Neuronal stem cell (in vitro differentiated cells): ENCODE measurements at regions not wholly inside any gene's neighbourhood (a gene's known extent, or its start where the extent isn't known, plus 50 kb on each side); places are given as distances from the start of the nearest gene placed in this dataset.

Experiments
- DNase-seq: peaks from one replicate; pipeline ENCODE4 v3.0.0-alpha.2; 2013; ENCODE audit warnings: low spot score
- H2AFZ ChIP-seq: one replicate; pipeline ENCODE4 v1.6.1; 2013; ENCODE audit warnings: mild to moderate bottlenecking, low read length, inconsistent platforms
- H2AK5ac ChIP-seq: 2 replicates; pipeline ENCODE4 v1.6.1; 2013; ENCODE audit warnings: low read depth, mild to moderate bottlenecking, inconsistent platforms, low read length, moderate library complexity, mixed read lengths
- H2BK120ac ChIP-seq: 2 replicates; pipeline ENCODE4 v1.6.1; 2013; ENCODE audit warnings: low read depth, mild to moderate bottlenecking, inconsistent platforms, low read length, moderate library complexity, mixed read lengths
- H2BK12ac ChIP-seq: one replicate; pipeline ENCODE4 v1.6.1; 2013; ENCODE audit warnings: low read length, inconsistent platforms
- H2BK15ac ChIP-seq: 2 replicates; pipeline ENCODE4 v1.6.1; 2013; ENCODE audit warnings: mild to moderate bottlenecking, low read length, inconsistent platforms, mixed read lengths
- H2BK5ac ChIP-seq: one replicate; pipeline ENCODE4 v1.6.1; 2013; ENCODE audit warnings: inconsistent platforms, mild to moderate bottlenecking, low read length, moderate library complexity
- H3K14ac ChIP-seq: one replicate; pipeline ENCODE4 v1.6.1; 2013; ENCODE audit warnings: low read length, inconsistent platforms
- H3K18ac ChIP-seq: 2 replicates; pipeline ENCODE4 v1.6.1; 2013; ENCODE audit warnings: low read length, inconsistent platforms
- H3K23ac ChIP-seq: 2 replicates; pipeline ENCODE4 v1.6.1; 2013; ENCODE audit warnings: low read depth, mild to moderate bottlenecking, mixed read lengths, low read length, inconsistent platforms; ENCODE audit not compliant: poor library complexity
- H3K27ac ChIP-seq: replicated peaks from 3 replicates; pipeline ENCODE4 v1.5.1; 2013; ENCODE audit warnings: low read length, inconsistent platforms
- H3K27me3 ChIP-seq, 3 experiments: 2 replicates each; pipeline ENCODE4 v1.6.1; 2013; ENCODE audit warnings: low read length in 3 of 3, mild to moderate bottlenecking in 2 of 3, inconsistent platforms in 1 of 3, low read depth in 1 of 3, mixed read lengths in 1 of 3, moderate library complexity in 1 of 3; ENCODE audit not compliant: control insufficient read depth in 3 of 3, insufficient read depth in 3 of 3
- H3K36me3 ChIP-seq, 2 donors: replicated peaks in 1 of 2; 2 replicates each; pipeline ENCODE4 v1.6.1; 2013; ENCODE audit warnings: low read length in 2 of 2; ENCODE audit not compliant: control insufficient read depth in 2 of 2, insufficient read depth in 2 of 2
- H3K4ac ChIP-seq: 2 replicates; pipeline ENCODE4 v1.6.1; 2013; ENCODE audit warnings: inconsistent platforms, mild to moderate bottlenecking, low read length, moderate library complexity
- H3K4me1 ChIP-seq, 2 donors: 1 replicate in 1 of 2; 2 replicates in 1 of 2; pipeline ENCODE4 v1.6.1; 2013; ENCODE audit warnings: low read length in 2 of 2, low read depth in 1 of 2; ENCODE audit not compliant: control insufficient read depth in 2 of 2, insufficient read depth in 1 of 2
- H3K4me2 ChIP-seq: one replicate; pipeline ENCODE4 v1.6.1; 2013; ENCODE audit warnings: mild to moderate bottlenecking, low read length, inconsistent platforms; ENCODE audit not compliant: insufficient read depth, poor library complexity, severe bottlenecking
- H3K4me3 ChIP-seq, 2 donors: 2 replicates each; pipeline ENCODE4 v1.5.1; 2013; ENCODE audit warnings: low read length in 2 of 2, mild to moderate bottlenecking in 2 of 2, inconsistent platforms in 1 of 2, moderate library complexity in 1 of 2
- H3K79me1 ChIP-seq: one replicate; pipeline ENCODE4 v1.6.1; 2013; ENCODE audit warnings: low read depth, mild to moderate bottlenecking, inconsistent platforms, low read length, moderate library complexity
- H3K9ac ChIP-seq: one replicate; pipeline ENCODE4 v1.6.1; 2013; ENCODE audit warnings: mild to moderate bottlenecking, low read depth, low read length, inconsistent platforms; ENCODE audit not compliant: poor library complexity
- H3K9me3 ChIP-seq, 2 donors: replicated peaks in 1 of 2; 2 replicates each; pipeline versions ENCODE3 to v1.6.1; 2013; ENCODE audit warnings: low read length in 2 of 2, mild to moderate bottlenecking in 2 of 2, inconsistent platforms in 1 of 2, low read depth in 1 of 2, mixed read lengths in 1 of 2, moderate library complexity in 1 of 2; ENCODE audit not compliant: control insufficient read depth in 2 of 2, insufficient read depth in 1 of 2
- H4K8ac ChIP-seq: one replicate; pipeline ENCODE4 v1.6.1; 2013; ENCODE audit warnings: low read depth, mild to moderate bottlenecking, inconsistent platforms, low read length, moderate library complexity
- H4K91ac ChIP-seq: one replicate; pipeline ENCODE4 v1.6.1; 2013; ENCODE audit warnings: low read length, low read depth, mild to moderate bottlenecking, inconsistent platforms; ENCODE audit not compliant: poor library complexity
- WGBS, 2 donors: extraction: QIAGEN DNeasy Blood & Tissue Kit; methylation state at CpG; one replicate each; pipeline ENCODE4 v1.1.7; 2013; ENCODE audit warnings: missing lambda C conversion rate in 2 of 2, mixed read lengths in 1 of 2; ENCODE audit not compliant: insufficient read length in 2 of 2, insufficient replicate concordance in 1 of 2; ENCODE audit errors: extremely low coverage in 2 of 2; 5-methylcytosine and 5-hydroxymethylcytosine counted together

- no peak overlapping the region for H3K4me2 ChIP-seq
- no peaks in the 10 kb centered on the region for H3K79me1 ChIP-seq
- no CpG with 5 or more reads among the region's 4 CpGs for WGBS, 2 donors
- no peak overlapping the region for H2AK5ac ChIP-seq
- H3K4me3 ChIP-seq = no peak overlapping the region
- H3K36me3 ChIP-seq = no peaks in the 10 kb centered on the region
- no peak overlapping the region for H4K8ac ChIP-seq
- no peak overlapping the region for H4K91ac ChIP-seq
- no peak for DNase-seq
- H2AFZ ChIP-seq = peak overlapping the region; percentile 63
- H3K27me3 ChIP-seq = no peaks in the 10 kb centered on the region
- no peak overlapping the region for H3K27ac ChIP-seq
- no peaks in the 10 kb centered on the region for H3K9me3 ChIP-seq
- no peak overlapping the region for H3K9ac ChIP-seq
- no peak overlapping the region for H2BK15ac ChIP-seq
- H3K23ac ChIP-seq = no peak overlapping the region
- H3K4ac ChIP-seq = no peak overlapping the region
- no peak overlapping the region for H2BK12ac ChIP-seq
- H2BK5ac ChIP-seq = no peak overlapping the region
- peaks cover 3 to 4% of the 10 kb centered on the region in 2 donors for H3K4me1 ChIP-seq
- H3K14ac ChIP-seq = no peak overlapping the region
- no peak overlapping the region for H2BK120ac ChIP-seq
- no peak overlapping the region for H3K18ac ChIP-seq
Observed at GRCh38 chr16:76199681-76200220, 77.5 kb upstream of the CNTNAP4 start.

- WGBS, 2 donors = no CpG with 5 or more reads among the region's 2 CpGs
- no peaks in the 10 kb centered on the region for H3K79me1 ChIP-seq
- no peak overlapping the region for H2BK120ac ChIP-seq
- no peak overlapping the region for H3K9ac ChIP-seq
- H3K4me2 ChIP-seq = no peak overlapping the region
- no peak overlapping the region for H2BK12ac ChIP-seq
- no peak overlapping the region for H3K4me3 ChIP-seq
- H2AK5ac ChIP-seq = no peak overlapping the region
- H3K27ac ChIP-seq = no peak overlapping the region
- no peak overlapping the region for H4K91ac ChIP-seq
- no peak overlapping the region for H2AFZ ChIP-seq
- no peak for DNase-seq
- H2BK15ac ChIP-seq = no peak overlapping the region
- H3K36me3 ChIP-seq = no peaks in the 10 kb centered on the region
- no peak overlapping the region for H3K18ac ChIP-seq
- H3K9me3 ChIP-seq = no peaks in the 10 kb centered on the region
- H3K23ac ChIP-seq = no peak overlapping the region
- H3K4ac ChIP-seq = no peak overlapping the region
- H3K27me3 ChIP-seq = no peaks in the 10 kb centered on the region
- no peak overlapping the region for H3K14ac ChIP-seq
- H3K4me1 ChIP-seq = peaks cover 1 to 2% of the 10 kb centered on the region in 2 donors
- H4K8ac ChIP-seq = no peak overlapping the region
- no peak overlapping the region for H2BK5ac ChIP-seq
Observed at GRCh38 chr16:76201385-76201784, 75.8 kb upstream of the CNTNAP4 start.

- no peak overlapping the region for H2BK5ac ChIP-seq
- H3K79me1 ChIP-seq = no peaks in the 10 kb centered on the region
- no peak overlapping the region for H3K27ac ChIP-seq
- no peak overlapping the region for H3K18ac ChIP-seq
- no CpG with 5 or more reads among the region's 2 CpGs for WGBS, 2 donors
- no peaks in the 10 kb centered on the region for H3K9me3 ChIP-seq
- H3K9ac ChIP-seq = no peak overlapping the region
- no peak overlapping the region for H2BK15ac ChIP-seq
- no peak overlapping the region for H4K91ac ChIP-seq
- H3K4ac ChIP-seq = no peak overlapping the region
- no peak overlapping the region for H2AK5ac ChIP-seq
- no peak overlapping the region for H2AFZ ChIP-seq
- H3K23ac ChIP-seq = no peak overlapping the region
- H2BK12ac ChIP-seq = no peak overlapping the region
- DNase-seq = no peak
- H2BK120ac ChIP-seq = no peak overlapping the region
- no peak overlapping the region for H3K14ac ChIP-seq
- H3K4me1 ChIP-seq = peaks cover 1 to 2% of the 10 kb centered on the region in 2 donors
- no peak overlapping the region for H4K8ac ChIP-seq
- no peaks in the 10 kb centered on the region for H3K27me3 ChIP-seq
- H3K4me2 ChIP-seq = no peak overlapping the region
- no peaks in the 10 kb centered on the region for H3K36me3 ChIP-seq
- H3K4me3 ChIP-seq = no peak overlapping the region
Observed at GRCh38 chr16:76204249-76204648, 73.0 kb upstream of the CNTNAP4 start.

- H3K27ac ChIP-seq = no peak overlapping the region
- H2BK5ac ChIP-seq = no peak overlapping the region
- no peak overlapping the region for H3K14ac ChIP-seq
- no peaks in the 10 kb centered on the region for H3K27me3 ChIP-seq
- no peak overlapping the region for H3K4me2 ChIP-seq
- H3K4ac ChIP-seq = no peak overlapping the region
- H3K36me3 ChIP-seq = no peaks in the 10 kb centered on the region
- H3K4me3 ChIP-seq = no peak overlapping the region
- no CpG with 5 or more reads among the region's 3 CpGs for whole genome bisulfite sequencing, 2 donors
- H4K91ac ChIP-seq = no peak overlapping the region
- no peak overlapping the region for H2AK5ac ChIP-seq
- no peak overlapping the region for H2BK15ac ChIP-seq
- H2BK12ac ChIP-seq = no peak overlapping the region
- H4K8ac ChIP-seq = no peak overlapping the region
- no peaks in the 10 kb centered on the region for H3K9me3 ChIP-seq
- no peak for DNase-seq
- H2BK120ac ChIP-seq = no peak overlapping the region
- H2AFZ ChIP-seq = no peak overlapping the region
- no peak overlapping the region for H3K18ac ChIP-seq
- no peak overlapping the region for H3K23ac ChIP-seq
- no peaks in the 10 kb centered on the region for H3K79me1 ChIP-seq
- H3K4me1 ChIP-seq = no peaks in the 10 kb centered on the region
- H3K9ac ChIP-seq = no peak overlapping the region
Observed at GRCh38 chr16:76207270-76207669, 69.9 kb upstream of the CNTNAP4 start.
